ENCODE measurements at regions not wholly inside any gene's neighbourhood (a gene's known extent, or its start where the extent isn't known, plus 50 kb on each side); places are given as distances from the start of the nearest gene placed in this dataset.

DNA sequence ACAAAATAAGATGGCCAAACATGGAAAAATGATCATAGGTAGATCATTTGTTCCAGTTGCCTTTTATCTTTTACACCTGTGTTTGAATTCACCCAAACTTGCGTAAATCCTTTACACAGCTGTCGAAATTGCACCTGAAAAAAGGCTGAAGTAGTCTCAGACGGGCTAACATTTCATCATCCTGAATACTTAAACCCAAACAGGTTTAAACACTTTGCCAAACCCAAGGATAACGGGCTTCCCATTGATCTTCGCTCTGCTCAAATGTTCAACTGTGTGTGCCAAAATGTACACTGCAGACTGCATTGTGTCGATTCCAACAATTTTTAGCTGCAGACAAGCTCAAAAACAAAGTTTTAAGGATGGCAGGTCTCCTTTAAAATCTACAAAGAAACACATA lies 288.7 kb upstream of the DDHD1 start:
- TF ChIP-seq CTCF (conservative IDR thresholded peaks at IDR 0.05; ENCODE audit: low read depth, low read length) (no peak), EZH2 (IDR thresholded peaks at IDR 0.05; ENCODE audit: low read length, unreplicated experiment) (no peak), EZH2phosphoT487 (IDR thresholded peaks at IDR 0.05; ENCODE audit: borderline replicate concordance, low read length) (no peak)

All from PC-3 (cell line).